Left kidney (tissue), 1 donor: ENCODE measurements at regions not wholly inside any gene's neighbourhood (a gene's known extent, or its start where the extent isn't known, plus 50 kb on each side); places are given as distances from the start of the nearest gene placed in this dataset.

Experiments used
- DNase-seq: peaks from one replicate; pipeline ENCODE4 v3.0.0-alpha.2; 2013

DNA sequence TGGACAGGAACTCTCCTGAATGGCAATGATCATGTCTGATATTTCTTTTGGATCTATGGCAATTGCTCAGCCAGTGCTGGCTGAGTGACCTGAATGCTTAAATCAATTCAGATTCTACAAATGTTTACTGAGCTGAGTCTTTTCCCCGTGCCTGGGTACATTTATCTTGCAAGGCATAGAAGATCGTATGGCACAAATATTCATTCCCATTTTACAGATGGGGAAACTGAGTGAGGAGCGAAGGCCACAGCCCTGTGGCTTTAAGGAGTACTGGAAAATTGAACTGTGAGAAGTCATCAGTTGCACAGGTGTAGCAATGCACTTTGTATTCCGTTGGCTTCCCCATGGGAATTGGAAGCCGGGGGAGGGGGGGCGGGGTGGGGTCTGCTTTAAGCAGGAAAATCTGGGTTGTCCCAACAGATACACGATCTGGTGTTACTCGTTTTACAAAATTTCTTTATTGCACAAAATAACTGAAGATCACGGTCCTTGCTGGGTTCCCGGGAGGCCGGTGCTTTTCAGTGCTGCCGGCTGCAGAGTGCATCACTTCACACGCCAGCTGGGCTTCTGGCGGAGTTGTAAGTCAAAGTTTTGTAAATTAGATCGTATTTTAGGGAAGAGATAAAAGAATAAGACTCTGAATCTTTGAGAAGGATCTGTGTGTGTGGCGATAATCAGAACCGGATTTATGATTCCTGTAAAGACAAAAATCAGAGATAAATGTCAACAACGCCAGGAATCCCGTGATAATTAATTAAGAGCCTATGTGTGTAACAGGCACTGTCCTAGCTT lies 75.0 kb upstream of the MAP1LC3B2 start:
- DNase-seq: no peak

DNA sequence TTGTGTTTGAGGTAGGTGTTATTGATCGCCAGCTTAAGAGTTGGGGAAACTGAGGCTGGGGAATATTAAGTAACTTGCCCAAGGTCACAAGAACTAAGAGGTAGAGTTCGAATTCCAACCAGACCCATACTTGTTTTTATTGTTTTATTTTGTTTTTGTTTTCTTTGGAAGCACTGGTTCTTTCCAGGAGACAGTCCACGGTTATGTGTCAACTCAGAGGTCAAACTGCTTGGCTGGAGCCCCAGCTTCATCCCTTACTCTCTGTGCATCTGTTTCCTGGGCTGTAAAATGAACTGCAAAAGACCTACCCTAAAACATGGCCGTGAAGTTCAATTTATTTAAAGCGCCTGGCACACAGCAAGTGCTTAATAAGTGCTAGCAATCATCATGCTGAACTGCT lies 74.4 kb upstream of the MAP1LC3B2 start:
- DNase-seq: no peak

DNA sequence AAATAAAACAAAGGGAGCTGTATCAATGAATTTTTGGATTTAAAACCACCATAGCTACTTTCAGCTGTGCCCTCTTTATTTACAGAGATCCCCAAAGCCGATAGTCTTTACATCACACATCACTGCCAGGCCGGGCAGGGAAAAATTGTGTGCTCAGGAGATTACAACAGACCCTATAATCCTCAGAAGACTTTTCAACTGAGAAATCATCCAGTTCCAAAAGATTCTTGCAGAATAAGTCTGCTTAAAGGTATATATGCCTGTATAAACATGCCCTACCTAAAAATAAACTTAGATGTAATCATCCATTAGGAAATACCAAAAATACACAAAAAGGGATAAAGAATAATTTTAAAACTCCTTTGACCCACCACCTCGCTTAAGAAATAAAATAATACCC lies 70.1 kb upstream of the MAP1LC3B2 start:
- DNase-seq: no peak

DNA sequence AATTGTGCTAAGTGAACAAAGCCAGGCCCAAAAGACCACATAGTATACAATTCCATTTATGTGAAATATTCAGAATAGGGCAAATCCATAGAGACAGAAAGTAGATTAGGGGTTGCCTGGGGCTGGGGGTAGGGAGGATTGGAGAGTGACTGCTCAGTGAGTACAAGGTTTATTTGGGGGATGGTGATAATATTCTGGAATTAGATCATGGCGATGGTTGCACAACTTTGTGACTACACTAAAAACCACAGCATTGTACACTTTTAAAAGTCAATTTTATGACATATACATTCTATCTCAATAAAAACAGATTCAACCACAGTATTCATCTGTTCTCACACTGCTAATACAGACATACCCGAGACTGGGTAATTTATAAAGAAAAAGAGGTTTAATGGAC lies 68.7 kb upstream of the MAP1LC3B2 start:
- DNase-seq: no peak

DNA sequence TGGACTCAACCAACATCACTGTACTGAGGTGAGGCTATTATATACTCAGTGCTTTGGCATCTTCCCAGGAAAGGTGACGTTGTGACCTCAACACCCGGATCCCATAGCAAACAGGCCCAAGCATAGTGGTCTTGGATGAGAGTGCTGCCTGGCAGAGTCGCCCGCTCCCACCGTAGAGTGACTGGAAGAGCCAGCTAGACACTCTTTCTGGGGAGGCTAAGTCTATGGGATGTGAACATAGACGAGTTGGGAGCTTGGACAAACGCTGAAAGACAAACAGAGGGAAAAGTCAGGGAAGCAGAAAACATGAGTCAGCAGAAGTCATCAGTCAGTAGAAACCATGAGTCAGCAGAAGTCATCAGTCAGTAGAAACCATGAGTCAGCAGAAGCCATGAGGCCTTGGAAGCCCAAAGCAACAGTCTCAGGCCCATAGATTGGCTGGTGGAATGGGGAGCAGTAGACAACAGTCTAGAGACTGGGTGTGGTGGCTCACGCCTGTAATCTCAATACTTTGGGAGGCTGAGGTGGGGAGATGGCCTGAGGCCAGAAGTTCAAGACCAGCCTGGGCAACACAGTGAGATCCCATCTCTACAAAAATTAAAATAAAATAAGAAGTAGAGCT lies 66.4 kb upstream of the MAP1LC3B2 start:
- no peak for DNase-seq

DNA sequence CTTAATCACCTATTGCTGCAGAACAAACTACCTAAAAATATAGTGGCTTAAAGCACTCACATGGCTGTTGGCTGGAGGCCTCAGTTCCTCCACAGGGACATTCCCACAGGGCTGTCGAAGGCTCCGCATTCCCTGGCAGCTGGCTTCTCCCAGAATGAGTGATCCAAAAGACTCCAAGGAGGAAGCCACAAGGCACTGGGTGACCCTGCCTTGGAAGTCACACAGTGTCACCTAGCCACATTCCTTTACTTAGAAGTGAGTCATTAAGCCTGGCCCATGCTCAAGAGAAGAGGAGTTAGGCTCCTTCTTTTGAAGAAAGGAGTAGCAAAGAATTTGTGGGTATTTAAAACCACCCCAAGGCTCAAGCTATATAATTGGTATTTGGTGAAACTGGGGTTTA lies 63.9 kb upstream of the MAP1LC3B2 start:
- DNase-seq: no peak

DNA sequence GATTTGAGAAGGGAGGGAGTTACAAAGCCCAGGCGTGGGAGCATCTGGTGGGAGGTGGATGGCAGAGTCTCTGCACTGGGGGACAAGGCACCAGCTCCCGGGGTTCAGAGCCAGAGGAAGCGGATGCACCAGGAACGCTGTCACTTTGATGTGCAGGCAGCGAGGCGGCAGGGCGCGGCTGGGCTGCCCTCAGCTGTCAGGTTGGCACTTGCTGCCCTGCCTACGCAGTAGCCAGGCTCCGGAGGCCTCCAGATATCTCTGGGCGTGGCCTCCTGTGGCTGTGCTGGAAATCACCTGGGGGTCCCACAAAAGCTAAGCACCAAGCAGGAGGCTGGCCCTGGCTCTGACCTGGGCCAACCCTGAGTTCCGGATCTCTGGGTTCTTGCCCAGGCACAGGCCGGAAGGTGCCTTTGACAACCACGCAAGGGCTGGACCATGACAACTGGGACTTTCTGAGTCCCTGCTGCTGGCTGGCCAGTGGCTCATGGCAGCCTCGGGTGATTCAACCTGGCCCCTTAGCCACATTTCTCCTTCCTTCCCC lies 62.1 kb upstream of the MAP1LC3B2 start:
- no peak for DNase-seq

DNA sequence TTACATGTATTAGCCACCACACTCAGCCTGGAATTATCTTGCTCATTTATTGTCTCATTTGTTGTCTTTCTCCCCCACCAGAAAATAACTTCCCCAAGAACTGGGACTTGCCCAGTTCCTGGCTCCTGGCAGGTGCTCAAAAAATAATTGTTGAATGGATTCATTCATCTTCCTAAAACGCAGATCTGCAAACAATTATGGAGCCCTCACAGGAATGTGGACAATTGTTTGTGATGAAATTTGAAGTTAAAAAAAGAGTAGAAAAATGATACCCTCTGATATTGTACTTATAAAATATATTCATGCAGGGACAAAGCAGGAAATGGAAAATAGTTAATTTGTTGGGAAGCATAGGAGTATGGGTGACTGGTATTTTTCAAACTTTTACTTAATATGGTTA lies 60.7 kb upstream of the MAP1LC3B2 start:
- DNase-seq: no peak

DNA sequence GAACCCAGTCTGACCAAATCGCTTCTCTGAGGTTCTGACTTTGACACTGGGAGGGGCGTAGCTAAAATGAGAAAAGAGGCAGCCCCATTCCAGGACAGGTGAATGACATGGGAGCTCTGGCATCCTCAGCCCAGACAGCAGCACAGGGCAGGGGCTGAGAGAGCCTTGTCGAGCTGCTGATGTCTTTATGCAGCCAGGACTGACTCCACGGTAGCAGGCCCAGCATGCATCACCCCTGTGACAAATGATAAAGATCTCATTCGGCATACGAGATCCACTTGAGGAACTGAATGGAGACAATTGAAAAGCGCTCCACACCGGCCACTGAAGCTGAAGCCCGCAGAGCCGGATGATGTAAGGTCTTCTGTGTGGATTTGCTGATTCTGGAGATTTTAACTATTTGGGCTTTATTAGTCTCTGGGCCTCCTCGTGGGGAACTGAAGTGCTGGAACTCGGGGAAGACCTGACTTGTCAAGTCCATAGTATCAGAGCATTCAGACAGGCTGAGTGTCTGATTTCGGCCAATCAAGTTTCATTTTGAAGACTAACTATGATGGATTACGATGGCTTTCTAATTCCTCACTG lies 56.9 kb upstream of the MAP1LC3B2 start:
- no peak for DNase-seq

DNA sequence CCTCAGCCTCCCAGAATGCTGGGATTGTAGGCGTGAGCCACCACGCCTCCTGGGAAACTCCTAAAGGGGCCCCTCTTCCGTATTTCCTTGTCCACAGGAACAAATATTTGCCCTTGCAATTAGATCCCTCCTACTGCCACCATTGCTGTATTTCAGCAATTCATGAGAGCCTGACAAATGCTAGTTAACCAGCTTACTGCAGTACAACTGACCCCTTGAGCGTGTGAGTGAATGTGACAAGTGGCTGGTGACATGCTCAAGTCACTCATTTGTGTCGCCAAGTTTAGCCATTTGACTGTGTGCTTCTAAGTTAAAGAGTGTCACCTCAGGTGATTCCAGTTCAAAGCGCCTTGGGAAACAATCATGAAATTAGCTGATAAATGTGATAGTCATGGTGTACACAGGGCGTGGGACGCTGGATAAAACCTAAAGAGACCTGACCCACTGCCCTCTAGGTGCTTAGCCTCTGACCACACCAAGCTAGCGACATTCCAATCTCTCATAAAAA lies 56.1 kb upstream of the MAP1LC3B2 start:
- DNase-seq: no peak

DNA sequence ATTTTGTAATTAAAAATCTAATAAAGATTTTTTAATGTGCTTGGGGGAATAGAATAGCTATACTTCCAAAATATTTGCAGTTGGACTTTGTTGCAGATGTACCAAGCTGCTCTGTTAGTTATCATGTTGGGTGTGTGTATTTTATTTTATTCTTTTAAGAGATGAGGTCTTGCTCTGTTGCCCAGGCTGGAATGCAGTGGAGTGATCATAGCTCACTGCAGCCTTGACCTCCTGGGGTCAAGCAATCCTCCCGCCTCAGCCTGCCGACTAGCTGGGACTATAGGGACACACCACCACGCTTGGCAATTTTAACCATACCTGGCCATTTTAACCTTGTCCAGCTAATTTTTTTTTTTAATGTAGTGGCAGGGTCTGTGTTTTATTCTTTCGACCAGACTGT lies 54.7 kb upstream of the MAP1LC3B2 start:
- DNase-seq: no peak

DNA sequence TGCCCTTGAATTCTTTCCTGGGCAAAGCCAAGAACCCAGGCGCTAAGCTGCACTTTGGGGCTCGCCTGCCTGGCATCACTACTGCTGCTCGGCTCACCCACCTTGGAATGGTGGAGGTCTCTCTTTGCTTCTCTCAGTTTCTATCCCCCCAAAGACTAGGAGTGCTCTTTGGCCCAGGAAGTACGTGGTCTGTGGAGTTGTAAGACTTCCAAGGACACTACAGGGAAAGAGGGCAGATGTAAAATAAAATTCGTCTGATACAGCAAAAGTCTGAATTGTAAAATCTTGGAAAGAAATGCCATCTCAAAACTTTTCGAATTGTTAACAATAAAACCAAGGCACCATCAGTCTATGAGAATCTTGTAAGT lies 52.5 kb upstream of the MAP1LC3B2 start:
- no peak for DNase-seq

DNA sequence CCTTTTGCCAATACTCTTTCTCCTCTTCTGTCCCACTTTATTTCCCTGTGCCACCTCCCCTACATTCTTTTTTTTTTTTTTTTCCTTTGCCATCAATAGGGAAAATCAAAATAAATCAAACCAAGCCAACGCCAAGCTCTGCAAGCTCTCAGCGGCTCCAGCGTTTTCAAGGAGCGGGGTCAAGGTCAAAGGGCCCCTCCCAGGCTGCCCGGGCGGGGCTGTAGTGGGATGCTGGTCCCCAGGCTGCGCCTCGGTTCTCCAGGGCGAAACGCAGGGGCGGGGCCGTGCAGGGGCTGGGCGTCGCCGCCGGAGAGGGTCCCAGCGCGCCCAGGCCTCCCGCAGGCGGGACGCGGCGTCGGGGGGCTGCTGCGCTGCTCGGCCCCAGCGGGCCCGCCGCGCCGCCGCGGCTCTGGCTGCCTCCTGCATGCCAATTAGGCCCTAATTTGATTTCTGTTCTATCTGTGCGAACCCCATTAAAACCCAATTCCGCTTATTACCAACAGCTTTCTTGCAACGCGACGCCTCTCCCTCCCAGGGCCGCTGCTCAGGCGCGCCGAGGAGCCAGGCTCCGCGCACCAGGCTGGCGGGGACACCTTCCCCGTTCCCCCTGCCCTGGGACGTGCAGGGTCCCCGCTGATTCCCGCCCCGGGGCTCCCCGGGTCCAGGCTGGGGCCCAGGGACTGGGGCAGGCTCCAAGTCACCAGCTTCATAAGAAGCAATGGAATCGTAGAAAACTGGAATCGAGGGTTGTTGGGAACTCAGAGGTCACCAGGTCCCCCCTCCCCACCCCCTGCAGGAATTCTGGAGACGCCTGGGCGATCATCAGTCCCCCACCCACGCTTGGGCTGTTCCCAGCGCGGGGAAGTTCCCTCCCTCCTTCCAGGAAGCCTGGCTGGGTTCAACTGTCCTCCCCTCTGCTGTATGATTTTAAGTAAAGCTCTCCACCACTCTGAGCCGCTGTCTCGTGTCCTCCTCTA lies 50.7 kb upstream of the MAP1LC3B2 start:
- DNase-seq: no peak
